ENCODE measurements at regions not wholly inside any gene's neighbourhood (a gene's known extent, or its start where the extent isn't known, plus 50 kb on each side); places are given as distances from the start of the nearest gene placed in this dataset.

- no peaks in the 10 kb centered on the region; the same call in 1 of the 2 replicates for H3K27me3 ChIP-seq (ENCODE audit: control insufficient read depth, insufficient read depth, low read length)
- no peak overlapping the region for H4K8ac ChIP-seq (ENCODE audit: low read depth in 2 of 2, low read length in 2 of 2)
- no peak overlapping the region for H3K27ac ChIP-seq (ENCODE audit: insufficient read depth, low read length)
- H3K4me1 ChIP-seq (ENCODE audit: control insufficient read depth, insufficient read depth, low read length) = peaks cover 1% of the 10 kb centered on the region; the same call in 1 of the 2 replicates
- H2BK5ac ChIP-seq (ENCODE audit: low read depth, low read length, poor library complexity, severe bottlenecking) = no peak overlapping the region
- no peak overlapping the region for H3K23ac ChIP-seq (ENCODE audit: low read depth, low read length)
- no peak overlapping the region for H3K4ac ChIP-seq (ENCODE audit: low read depth, low read length)
- BruUV-seq (replicated peaks) = no TSS peak
- H3K4me2 ChIP-seq (ENCODE audit: low read depth, low read length) = no peak overlapping the region
- no peaks in the 10 kb centered on the region for H3K36me3 ChIP-seq (ENCODE audit: control insufficient read depth, insufficient read depth, low read length)
- no peaks in the 10 kb centered on the region for H3K79me1 ChIP-seq (ENCODE audit: low read depth in 1 of 2, low read length in 2 of 2)
- no peak overlapping the region for H3K14ac ChIP-seq (replicated peaks; ENCODE audit: low read depth, low read length)
- no peak for ATAC-seq (ENCODE audit: low read depth)
- H2AFZ ChIP-seq (replicated peaks; ENCODE audit: low read length, poor library complexity) = no peak overlapping the region
- dilution Hi-C loops (cut with HindIII; ENCODE audit: low sequenced_read_pairs, unreplicated experiment) (no loop called here), intact Hi-C loops (cut with micrococcal nuclease) (loop anchor here (10.0 kb wide), 2 partner anchors 286 to 656 kb away; partner anchors contain the start of gene RYBP), in situ Hi-C loops (cut with MboI; ENCODE audit: low sequenced_read_pairs) (no loop called here)
- no peak overlapping the region for H2AK5ac ChIP-seq (ENCODE audit: low read depth, low read length)
- no peak overlapping the region for H3K9ac ChIP-seq (ENCODE audit: low read depth, low read length)
- no peak overlapping the region for H4K5ac ChIP-seq (ENCODE audit: low read depth, low read length)
- H3K18ac ChIP-seq (ENCODE audit: low read depth, low read length) = no peak overlapping the region
- H2BK20ac ChIP-seq (ENCODE audit: low read depth, low read length) = no peak overlapping the region
- H3K9me1 ChIP-seq (ENCODE audit: insufficient read depth, low read length) = no peaks in the 10 kb centered on the region; the same call in 1 of the 2 replicates
- ChIA-PET CTCF (no interaction called here), POLR2A (ENCODE audit: unreplicated experiment) (no interaction called here)
- H2BK15ac ChIP-seq (ENCODE audit: low read depth, low read length) = no peak overlapping the region
- no peak overlapping the region for H2AK9ac ChIP-seq (replicated peaks; ENCODE audit: low read depth, low read length, poor library complexity)
- no peak for TF ChIP-seq POLR2A (IDR thresholded peaks at IDR 0.05; ENCODE audit: low read depth, low read length)
- H2BK120ac ChIP-seq (ENCODE audit: low read depth, low read length) = no peak overlapping the region
- WGBS, 2 experiments (ENCODE audit: extremely low coverage in 2 of 2, insufficient read length in 1 of 2) = 37% methylated on average over 3 of the region's 15 CpGs; no CpG with 5 or more reads in 1 of the 2 experiments
- DNase-seq = no peak
- H3K56ac ChIP-seq (ENCODE audit: extremely low read depth, insufficient read depth, low read length) = no peak overlapping the region
- no peak overlapping the region for H4K91ac ChIP-seq (ENCODE audit: insufficient read depth, low read depth, low read length)
- H3K4me3 ChIP-seq (ENCODE audit: insufficient read depth, low read depth, low read length) = no peak overlapping the region
- peaks cover 2% of the 10 kb centered on the region; the same call in 1 of the 2 replicates for H3K9me3 ChIP-seq (ENCODE audit: control insufficient read depth, insufficient read depth, low read length)
- H4K20me1 ChIP-seq (ENCODE audit: insufficient read depth, low read length) = no peaks in the 10 kb centered on the region
Measured at GRCh38 chr3:72158639-72159326, 373.8 kb upstream of the PROK2 start.

All from IMR-90 (cell line).